WTC11 (cell line): ENCODE measurements at regions not wholly inside any gene's neighbourhood (a gene's known extent, or its start where the extent isn't known, plus 50 kb on each side); places are given as distances from the start of the nearest gene placed in this dataset.

Experiments used
- ATF1 ChIP-seq: sonication (generic); formaldehyde crosslinking; IDR thresholded peaks from 2 replicates; pipeline ENCODE4 v1.8.1; 2023; ENCODE audit warnings: mild to moderate bottlenecking, moderate library complexity, missing genetic modification reagents
- CBFB ChIP-seq: sonication (generic); formaldehyde crosslinking; IDR thresholded peaks from 2 replicates; pipeline ENCODE4 v1.8.1; 2022; ENCODE audit warnings: mild to moderate bottlenecking, low read depth, missing genetic modification reagents
- CREB1 ChIP-seq: sonication (generic); formaldehyde crosslinking; IDR thresholded peaks from 2 replicates; pipeline ENCODE4 v1.8.0; 2023; ENCODE audit warnings: mild to moderate bottlenecking, missing genetic modification reagents
- CTCF ChIP-seq: fragments of 200-600 bp; IDR thresholded peaks from 2 replicates; pipeline ENCODE4 v1.8.0; 2022; ENCODE audit warnings: antibody characterized with exemption
- E2F1 ChIP-seq: sonication (generic); formaldehyde crosslinking; IDR thresholded peaks from 2 replicates; pipeline ENCODE4 v1.8.0; 2022; ENCODE audit warnings: mild to moderate bottlenecking, missing genetic modification reagents
- FOXJ3 ChIP-seq: sonication (generic); formaldehyde crosslinking; IDR thresholded peaks from 2 replicates; pipeline ENCODE4 v1.9.0; 2021; ENCODE audit warnings: missing genetic modification reagents, mild to moderate bottlenecking, borderline replicate concordance
- FOXK1 ChIP-seq: sonication (generic); formaldehyde crosslinking; IDR thresholded peaks from 2 replicates; pipeline ENCODE4 v1.8.0; 2022; ENCODE audit warnings: mild to moderate bottlenecking, moderate library complexity, missing genetic modification reagents
- HMGXB4 ChIP-seq: sonication (generic); formaldehyde crosslinking; IDR thresholded peaks from 2 replicates; pipeline ENCODE4 v1.8.1; 2023; ENCODE audit warnings: mild to moderate bottlenecking, moderate library complexity, missing genetic modification reagents
- SMAD3 ChIP-seq: sonication (generic); formaldehyde crosslinking; IDR thresholded peaks from 2 replicates; pipeline ENCODE4 v1.8.0; 2022; ENCODE audit warnings: missing genetic modification reagents, mild to moderate bottlenecking, borderline replicate concordance
- SP1 ChIP-seq: sonication (generic); formaldehyde crosslinking; conservative IDR thresholded peaks from 2 replicates; pipeline ENCODE4 v1.8.1; 2022; ENCODE audit warnings: missing genetic modification reagents
- TEAD4 ChIP-seq: sonication (generic); formaldehyde crosslinking; IDR thresholded peaks from 2 replicates; pipeline ENCODE4 v1.8.0; 2022; ENCODE audit warnings: mild to moderate bottlenecking, missing genetic modification reagents
- ZBTB43 ChIP-seq: sonication (generic); formaldehyde crosslinking; IDR thresholded peaks from 2 replicates; pipeline ENCODE4 v1.8.1; 2023; ENCODE audit warnings: mild to moderate bottlenecking, missing genetic modification reagents
- ZNF423 ChIP-seq: fragments of 250-450 bp; sonication (Bioruptor Pico); IDR thresholded peaks from 2 replicates; pipeline ENCODE4 v2.1.2; 2022; ENCODE audit warnings: mild to moderate bottlenecking, moderate library complexity

GRCh38 chr14:51574009-51574408 lies 77.7 kb upstream of the FRMD6 start:
- TF ChIP-seq CTCF (no peak), ZBTB43 (CRISPR knock-in tag) (no peak), FOXK1 (CRISPR knock-in tag) (no peak), E2F1 (CRISPR knock-in tag) (no peak), ZNF423 (CRISPR knock-in tag) (no peak), ATF1 (CRISPR knock-in tag) (no peak), CBFB (CRISPR knock-in tag) (no peak), FOXJ3 (CRISPR knock-in tag) (no peak), TEAD4 (no peak), SP1 (no peak), HMGXB4 (CRISPR knock-in tag) (no peak), SMAD3 (CRISPR knock-in tag) (no peak), CREB1 (CRISPR knock-in tag) (no peak)
